IMR-90 (cell line): ENCODE measurements at regions not wholly inside any gene's neighbourhood (a gene's known extent, or its start where the extent isn't known, plus 50 kb on each side); places are given as distances from the start of the nearest gene placed in this dataset.

Source experiments
- ATAC-seq: fragments of 200-7000 bp; cut with Tn5 transposase; 2 replicates; pipeline ENCODE4 v1.9.1; 2020; ENCODE audit warnings: low read depth, mild to moderate bottlenecking, moderate library complexity
- BruUV-seq: library from RNA; stranded (reverse); fragments of 400-500 nt; replicated peaks from 2 replicates; lab custom pipeline; 2021; lab: Mats Ljungman, UMichigan
- CTCF ChIA-PET: fragments of 300-600 bp; formaldehyde crosslinking; extraction: SDS; loops from one replicate; lab custom pipeline; 2021; ENCODE audit warnings: antibody characterized with exemption; lab: Yijun Ruan, JAX
- POLR2A ChIA-PET: fragments of 300-600 bp; sonication (Branson Sonifier 250); formaldehyde crosslinking; loops from one replicate; lab custom pipeline; 2022; ENCODE audit warnings: antibody characterized with exemption; ENCODE audit not compliant: unreplicated experiment; lab: Charles Lee
- DNase-seq: peaks from one replicate; pipeline ENCODE4 v3.0.0; 2013
- H2AFZ ChIP-seq: replicated peaks from 2 replicates; pipeline ENCODE3; 2013; ENCODE audit warnings: low read length, mild to moderate bottlenecking; ENCODE audit not compliant: poor library complexity
- H2AK5ac ChIP-seq: 2 replicates; pipeline ENCODE4 v1.6.1; 2013; ENCODE audit warnings: low read depth, low read length, inconsistent platforms
- H2AK9ac ChIP-seq: replicated peaks from 2 replicates; pipeline ENCODE3; 2013; ENCODE audit warnings: mild to moderate bottlenecking, low read depth, low read length, moderate library complexity; ENCODE audit not compliant: poor library complexity
- H2BK120ac ChIP-seq: 2 replicates; pipeline ENCODE4 v1.6.1; 2013; ENCODE audit warnings: low read depth, low read length, inconsistent platforms
- H2BK15ac ChIP-seq: 3 replicates; pipeline ENCODE4 v1.6.1; 2013; ENCODE audit warnings: low read depth, low read length, inconsistent platforms
- H2BK20ac ChIP-seq: 2 replicates; pipeline ENCODE4 v1.6.1; 2013; ENCODE audit warnings: low read depth, mild to moderate bottlenecking, inconsistent platforms, low read length, moderate library complexity
- H2BK5ac ChIP-seq: 2 replicates; pipeline ENCODE4 v1.6.1; 2013; ENCODE audit warnings: mild to moderate bottlenecking, low read depth, low read length, inconsistent platforms; ENCODE audit not compliant: poor library complexity, severe bottlenecking
- H3K14ac ChIP-seq: replicated peaks from 2 replicates; pipeline ENCODE4 v1.6.1; 2013; ENCODE audit warnings: low read depth, low read length, inconsistent platforms
- H3K18ac ChIP-seq: 2 replicates; pipeline ENCODE4 v1.6.1; 2013; ENCODE audit warnings: low read depth, low read length, control low read depth
- H3K23ac ChIP-seq: 2 replicates; pipeline ENCODE4 v1.6.1; 2013; ENCODE audit warnings: low read depth, low read length, inconsistent platforms
- H3K27ac ChIP-seq: 2 replicates; pipeline ENCODE4 v1.5.1; 2013; ENCODE audit warnings: mild to moderate bottlenecking, control low read depth, low read length; ENCODE audit not compliant: insufficient read depth
- H3K27me3 ChIP-seq: 2 replicates; pipeline ENCODE4 v1.6.1; 2013; ENCODE audit warnings: low read length; ENCODE audit not compliant: control insufficient read depth, insufficient read depth
- H3K36me3 ChIP-seq: 2 replicates; pipeline ENCODE4 v1.6.1; 2013; ENCODE audit warnings: low read length, mixed read lengths; ENCODE audit not compliant: control insufficient read depth, insufficient read depth
- H3K4ac ChIP-seq: 2 replicates; pipeline ENCODE4 v1.6.1; 2013; ENCODE audit warnings: low read depth, low read length, inconsistent platforms
- H3K4me1 ChIP-seq: 2 replicates; pipeline ENCODE4 v1.6.1; 2013; ENCODE audit warnings: low read length, mixed read lengths; ENCODE audit not compliant: control insufficient read depth, insufficient read depth
- H3K4me2 ChIP-seq: 2 replicates; pipeline ENCODE4 v1.6.1; 2013; ENCODE audit warnings: low read depth, mild to moderate bottlenecking, control low read depth, low read length, moderate library complexity
- H3K4me3 ChIP-seq: 2 replicates; pipeline ENCODE4 v1.5.1; 2013; ENCODE audit warnings: low read depth, mild to moderate bottlenecking, control low read depth, low read length, moderate library complexity; ENCODE audit not compliant: insufficient read depth
- H3K56ac ChIP-seq: 2 replicates; pipeline ENCODE4 v1.6.1; 2013; ENCODE audit warnings: low read length, inconsistent platforms; ENCODE audit not compliant: insufficient read depth; ENCODE audit errors: extremely low read depth
- H3K79me1 ChIP-seq, 2 experiments: 2 replicates each; pipeline ENCODE4 v1.6.1; 2013; ENCODE audit warnings: low read length in 2 of 2, inconsistent platforms in 1 of 2, low read depth in 1 of 2
- H3K9ac ChIP-seq: 2 replicates; pipeline ENCODE4 v1.6.1; 2013; ENCODE audit warnings: low read depth, low read length, control low read depth
- H3K9me1 ChIP-seq: 2 replicates; pipeline ENCODE4 v1.6.1; 2013; ENCODE audit warnings: low read length, inconsistent platforms; ENCODE audit not compliant: insufficient read depth
- H3K9me3 ChIP-seq: 2 replicates; pipeline ENCODE4 v1.6.1; 2013; ENCODE audit warnings: low read length; ENCODE audit not compliant: control insufficient read depth, insufficient read depth
- H4K20me1 ChIP-seq: 2 replicates; pipeline ENCODE4 v1.6.1; 2013; ENCODE audit warnings: low read length, inconsistent platforms; ENCODE audit not compliant: insufficient read depth
- H4K5ac ChIP-seq: 2 replicates; pipeline ENCODE4 v1.6.1; 2013; ENCODE audit warnings: mild to moderate bottlenecking, low read depth, low read length, control low read depth
- H4K8ac ChIP-seq, 2 experiments: 2 replicates each; pipeline ENCODE4 v1.6.1; 2013; ENCODE audit warnings: low read depth in 2 of 2, low read length in 2 of 2, control low read depth in 1 of 2, inconsistent platforms in 1 of 2
- H4K91ac ChIP-seq: 2 replicates; pipeline ENCODE4 v1.6.1; 2013; ENCODE audit warnings: low read depth, low read length, inconsistent platforms; ENCODE audit not compliant: insufficient read depth
- BHLHE40 ChIP-seq: fragments of 150-350 bp; IDR thresholded peaks from 2 replicates; pipeline ENCODE4 v1.6.1; 2016; ENCODE audit warnings: mild to moderate bottlenecking, low read depth, low read length
- CEBPB ChIP-seq: IDR thresholded peaks from 2 replicates; pipeline ENCODE4 v1.6.1; 2012; ENCODE audit warnings: low read depth, low read length, improper control_type of control experiment
- CHD1 ChIP-seq: IDR thresholded peaks from 2 replicates; pipeline ENCODE4 v1.6.1; 2012; ENCODE audit warnings: low read depth, low read length, improper control_type of control experiment
- FOS ChIP-seq: fragments of 150-350 bp; IDR thresholded peaks from 2 replicates; pipeline ENCODE4 v1.6.1; 2016; ENCODE audit warnings: low read depth, low read length
- MAFK ChIP-seq: IDR thresholded peaks from 2 replicates; pipeline ENCODE4 v1.6.1; 2012; ENCODE audit warnings: low read depth, low read length, improper control_type of control experiment
- MAZ ChIP-seq: IDR thresholded peaks from 2 replicates; pipeline ENCODE4 v1.6.1; 2012; ENCODE audit warnings: low read depth, mild to moderate bottlenecking, low read length, improper control_type of control experiment, moderate library complexity, borderline replicate concordance
- MXI1 ChIP-seq: IDR thresholded peaks from 2 replicates; pipeline ENCODE4 v1.6.1; 2012; ENCODE audit warnings: low read depth, mild to moderate bottlenecking, low read length, moderate library complexity, borderline replicate concordance
- NFE2L2 ChIP-seq: fragments of 150-350 bp; IDR thresholded peaks from 2 replicates; pipeline ENCODE4 v1.6.1; 2016; ENCODE audit warnings: low read depth, mild to moderate bottlenecking, low read length
- POLR2A ChIP-seq: IDR thresholded peaks from 2 replicates; pipeline ENCODE4 v1.6.1; 2012; ENCODE audit warnings: mild to moderate bottlenecking, low read depth, low read length
- RAD21 ChIP-seq: IDR thresholded peaks from 2 replicates; pipeline ENCODE4 v1.6.1; 2012; ENCODE audit warnings: low read length, improper control_type of control experiment
- RCOR1 ChIP-seq: IDR thresholded peaks from 2 replicates; pipeline ENCODE4 v1.6.1; 2012; ENCODE audit warnings: mild to moderate bottlenecking, low read length, improper control_type of control experiment; ENCODE audit not compliant: insufficient replicate concordance
- RFX5 ChIP-seq: IDR thresholded peaks from 2 replicates; pipeline ENCODE4 v1.8.0; 2012; ENCODE audit warnings: low read depth, mild to moderate bottlenecking, low read length, moderate library complexity
- SMC3 ChIP-seq: fragments of 150-350 bp; IDR thresholded peaks from 2 replicates; pipeline ENCODE4 v1.6.1; 2016; ENCODE audit warnings: low read depth, mild to moderate bottlenecking, antibody characterized with exemption, low read length, moderate library complexity
- WGBS, 2 experiments: methylation state at CpG; one replicate each; pipeline versions ENCODE4 v1.1.5 to v1.1.7; 2013; ENCODE audit warnings: missing lambda C conversion rate in 2 of 2; ENCODE audit not compliant: insufficient read length in 1 of 2; ENCODE audit errors: extremely low coverage in 2 of 2; 5-methylcytosine and 5-hydroxymethylcytosine counted together
- dilution Hi-C: fragments of 300-500 bp; cut with HindIII; formaldehyde crosslinking; loops from one replicate; pipeline ENCODE4 v1.14.3; 2018; ENCODE audit warnings: low sequenced_read_pairs; ENCODE audit not compliant: unreplicated experiment
- in situ Hi-C: fragments of 300-500 bp; cut with MboI; formaldehyde crosslinking; loops from 3 replicates; pipeline ENCODE4 v1.14.3; 2019; ENCODE audit warnings: low sequenced_read_pairs, inconsistent platforms, mixed read lengths
- intact Hi-C: fragments of 100-400 bp; cut with micrococcal nuclease; formaldehyde crosslinking; loops from 2 replicates; pipeline ENCODE4 v1.10.0; 2022
- TF ChIP-seq, protein P1 (sequence below): fragments of 150-350 bp; IDR thresholded peaks from 2 replicates; pipeline ENCODE4 v1.6.1; 2016; ENCODE audit warnings: low read depth, mild to moderate bottlenecking, low read length, moderate library complexity, borderline replicate concordance
- TF ChIP-seq, protein P2 (sequence below): fragments of 150-350 bp; IDR thresholded peaks from 2 replicates; pipeline ENCODE4 v1.6.1; 2017; ENCODE audit warnings: mild to moderate bottlenecking, antibody characterized with exemption, low read length, low read depth
- TF ChIP-seq, protein P3 (sequence below): conservative IDR thresholded peaks from 2 replicates; pipeline ENCODE4 v1.5.1; 2012; ENCODE audit warnings: mild to moderate bottlenecking, low read depth, low read length, improper control_type of control experiment

DNA sequence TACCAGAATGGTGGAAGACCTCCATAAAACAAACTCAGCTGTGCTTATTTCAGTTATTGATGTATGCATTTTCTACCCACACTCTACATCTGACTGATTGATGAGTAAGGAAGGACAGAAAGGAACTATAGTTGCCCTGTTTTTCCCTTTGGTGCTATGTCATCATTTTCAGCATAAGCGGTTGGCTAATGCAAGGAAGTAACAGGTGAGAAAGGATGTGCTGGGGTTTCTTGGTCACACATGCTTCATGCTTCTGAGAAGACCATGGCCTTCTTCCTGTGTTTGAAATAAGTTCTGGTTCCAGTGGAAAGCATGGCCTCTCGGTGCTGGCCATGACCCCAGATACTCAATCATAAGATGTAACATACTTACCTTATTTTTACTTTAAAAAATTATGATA lies 541.2 kb downstream of the PTPRU start:
- no peak overlapping the region for H2AK5ac ChIP-seq
- no TSS peak for BruUV-seq
- no peaks in the 10 kb centered on the region for H4K20me1 ChIP-seq
- no peak overlapping the region for H3K14ac ChIP-seq
- H2BK20ac ChIP-seq, result no peak overlapping the region
- no peak overlapping the region for H3K9ac ChIP-seq
- in situ Hi-C loops, result no loop called here
- no peak overlapping the region for H3K18ac ChIP-seq
- no peak overlapping the region for H4K5ac ChIP-seq
- H3K9me3 ChIP-seq, result no peaks in the 10 kb centered on the region
- no peak overlapping the region for H3K4me3 ChIP-seq
- dilution Hi-C loops, result no loop called here
- H3K79me1 ChIP-seq, result no peaks in the 10 kb centered on the region
- CTCF ChIA-PET, result no interaction called here
- WGBS, 2 experiments, result no CpG with 5 or more reads among the region's 2 CpGs
- no peaks in the 10 kb centered on the region for H3K36me3 ChIP-seq
- H2BK120ac ChIP-seq, result no peak overlapping the region
- no peak for ATAC-seq
- H4K91ac ChIP-seq, result no peak overlapping the region
- intact Hi-C loops, result no loop called here
- H3K27me3 ChIP-seq, result no peaks in the 10 kb centered on the region
- no peaks in the 10 kb centered on the region for H3K9me1 ChIP-seq
- no peak overlapping the region for H2AK9ac ChIP-seq
- no peak overlapping the region for H2AFZ ChIP-seq
- H3K4ac ChIP-seq, result no peak overlapping the region
- DNase-seq, result no peak
- TF ChIP-seq RFX5, result no peak
- no peak for TF ChIP-seq NFE2L2
- TF ChIP-seq, protein P1, sequence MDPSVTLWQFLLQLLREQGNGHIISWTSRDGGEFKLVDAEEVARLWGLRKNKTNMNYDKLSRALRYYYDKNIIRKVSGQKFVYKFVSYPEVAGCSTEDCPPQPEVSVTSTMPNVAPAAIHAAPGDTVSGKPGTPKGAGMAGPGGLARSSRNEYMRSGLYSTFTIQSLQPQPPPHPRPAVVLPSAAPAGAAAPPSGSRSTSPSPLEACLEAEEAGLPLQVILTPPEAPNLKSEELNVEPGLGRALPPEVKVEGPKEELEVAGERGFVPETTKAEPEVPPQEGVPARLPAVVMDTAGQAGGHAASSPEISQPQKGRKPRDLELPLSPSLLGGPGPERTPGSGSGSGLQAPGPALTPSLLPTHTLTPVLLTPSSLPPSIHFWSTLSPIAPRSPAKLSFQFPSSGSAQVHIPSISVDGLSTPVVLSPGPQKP, result no peak
- TF ChIP-seq FOS, result no peak
- TF ChIP-seq, protein P2, sequence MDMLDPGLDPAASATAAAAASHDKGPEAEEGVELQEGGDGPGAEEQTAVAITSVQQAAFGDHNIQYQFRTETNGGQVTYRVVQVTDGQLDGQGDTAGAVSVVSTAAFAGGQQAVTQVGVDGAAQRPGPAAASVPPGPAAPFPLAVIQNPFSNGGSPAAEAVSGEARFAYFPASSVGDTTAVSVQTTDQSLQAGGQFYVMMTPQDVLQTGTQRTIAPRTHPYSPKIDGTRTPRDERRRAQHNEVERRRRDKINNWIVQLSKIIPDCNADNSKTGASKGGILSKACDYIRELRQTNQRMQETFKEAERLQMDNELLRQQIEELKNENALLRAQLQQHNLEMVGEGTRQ, result no peak
- TF ChIP-seq MAFK, result no peak
- no peak for TF ChIP-seq SMC3
- no peak for TF ChIP-seq MAZ
- no peak for TF ChIP-seq RCOR1
- TF ChIP-seq BHLHE40, result no peak
- TF ChIP-seq, protein P3, sequence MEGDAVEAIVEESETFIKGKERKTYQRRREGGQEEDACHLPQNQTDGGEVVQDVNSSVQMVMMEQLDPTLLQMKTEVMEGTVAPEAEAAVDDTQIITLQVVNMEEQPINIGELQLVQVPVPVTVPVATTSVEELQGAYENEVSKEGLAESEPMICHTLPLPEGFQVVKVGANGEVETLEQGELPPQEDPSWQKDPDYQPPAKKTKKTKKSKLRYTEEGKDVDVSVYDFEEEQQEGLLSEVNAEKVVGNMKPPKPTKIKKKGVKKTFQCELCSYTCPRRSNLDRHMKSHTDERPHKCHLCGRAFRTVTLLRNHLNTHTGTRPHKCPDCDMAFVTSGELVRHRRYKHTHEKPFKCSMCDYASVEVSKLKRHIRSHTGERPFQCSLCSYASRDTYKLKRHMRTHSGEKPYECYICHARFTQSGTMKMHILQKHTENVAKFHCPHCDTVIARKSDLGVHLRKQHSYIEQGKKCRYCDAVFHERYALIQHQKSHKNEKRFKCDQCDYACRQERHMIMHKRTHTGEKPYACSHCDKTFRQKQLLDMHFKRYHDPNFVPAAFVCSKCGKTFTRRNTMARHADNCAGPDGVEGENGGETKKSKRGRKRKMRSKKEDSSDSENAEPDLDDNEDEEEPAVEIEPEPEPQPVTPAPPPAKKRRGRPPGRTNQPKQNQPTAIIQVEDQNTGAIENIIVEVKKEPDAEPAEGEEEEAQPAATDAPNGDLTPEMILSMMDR, result no peak
- no peak for TF ChIP-seq CHD1
- TF ChIP-seq MXI1, result no peak
- no peak for TF ChIP-seq CEBPB
- no peak for TF ChIP-seq POLR2A
- TF ChIP-seq RAD21, result no peak
- no peak overlapping the region for H4K8ac ChIP-seq
- no peaks in the 10 kb centered on the region for H3K4me1 ChIP-seq
- no peak overlapping the region for H3K56ac ChIP-seq
- POLR2A ChIA-PET, result no interaction called here
- H3K23ac ChIP-seq, result no peak overlapping the region
- H3K4me2 ChIP-seq, result no peak overlapping the region
- no peak overlapping the region for H2BK5ac ChIP-seq
- H2BK15ac ChIP-seq, result no peak overlapping the region
- no peak overlapping the region for H3K27ac ChIP-seq
